CD4-positive, alpha-beta T cell treated with Interferon gamma for 1 hour (primary cell): ENCODE measurements at regions not wholly inside any gene's neighbourhood (a gene's known extent, or its start where the extent isn't known, plus 50 kb on each side); places are given as distances from the start of the nearest gene placed in this dataset.

Experiments
- DNase-seq: peaks from one replicate; pipeline ENCODE4 v3.0.0-alpha.2; 2020

DNA sequence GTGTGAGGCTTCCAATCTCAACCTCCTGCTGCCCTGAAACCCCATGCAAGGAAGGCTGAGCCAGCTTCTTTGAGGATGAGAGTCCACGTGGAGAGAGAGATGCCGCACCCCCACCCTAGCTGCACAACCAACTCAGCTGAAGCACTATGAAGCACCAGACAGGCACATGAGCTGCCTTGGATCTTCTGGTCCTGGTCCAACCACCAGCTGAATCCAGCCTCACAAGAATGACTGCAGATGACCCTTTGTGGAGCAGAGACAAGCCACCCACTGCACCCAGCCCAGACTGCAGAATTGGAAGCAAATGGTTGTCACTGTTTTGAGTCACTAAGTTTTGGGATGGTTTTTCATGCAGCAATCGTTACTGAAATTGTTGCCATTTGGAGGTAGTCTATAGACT is 149.6 kb upstream of the SYT13 start:
- DNase-seq: no peak

DNA sequence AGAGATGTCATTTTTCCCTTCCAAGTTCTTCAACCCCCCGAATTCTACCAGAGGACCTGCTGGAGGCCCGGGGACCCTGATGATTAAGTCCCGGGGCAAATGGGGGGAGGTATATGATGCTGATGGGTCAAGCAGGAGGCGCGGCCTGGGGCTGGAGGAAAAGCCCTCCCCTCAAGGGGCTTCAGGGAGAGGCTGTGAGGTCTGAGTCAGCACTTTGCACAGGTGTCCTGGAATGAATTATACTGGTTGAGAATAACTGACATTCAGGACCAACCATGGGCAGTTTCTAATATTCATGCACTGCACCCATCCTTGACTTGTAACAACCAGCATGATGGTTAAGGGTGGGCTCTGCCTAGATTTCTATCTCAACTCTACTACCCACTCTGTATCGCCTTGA is 146.8 kb upstream of the SYT13 start:
- DNase-seq: no peak

- DNase-seq: no peak
Measured at GRCh38 chr11:45432100-45432499, 146.0 kb upstream of the SYT13 start.

DNA sequence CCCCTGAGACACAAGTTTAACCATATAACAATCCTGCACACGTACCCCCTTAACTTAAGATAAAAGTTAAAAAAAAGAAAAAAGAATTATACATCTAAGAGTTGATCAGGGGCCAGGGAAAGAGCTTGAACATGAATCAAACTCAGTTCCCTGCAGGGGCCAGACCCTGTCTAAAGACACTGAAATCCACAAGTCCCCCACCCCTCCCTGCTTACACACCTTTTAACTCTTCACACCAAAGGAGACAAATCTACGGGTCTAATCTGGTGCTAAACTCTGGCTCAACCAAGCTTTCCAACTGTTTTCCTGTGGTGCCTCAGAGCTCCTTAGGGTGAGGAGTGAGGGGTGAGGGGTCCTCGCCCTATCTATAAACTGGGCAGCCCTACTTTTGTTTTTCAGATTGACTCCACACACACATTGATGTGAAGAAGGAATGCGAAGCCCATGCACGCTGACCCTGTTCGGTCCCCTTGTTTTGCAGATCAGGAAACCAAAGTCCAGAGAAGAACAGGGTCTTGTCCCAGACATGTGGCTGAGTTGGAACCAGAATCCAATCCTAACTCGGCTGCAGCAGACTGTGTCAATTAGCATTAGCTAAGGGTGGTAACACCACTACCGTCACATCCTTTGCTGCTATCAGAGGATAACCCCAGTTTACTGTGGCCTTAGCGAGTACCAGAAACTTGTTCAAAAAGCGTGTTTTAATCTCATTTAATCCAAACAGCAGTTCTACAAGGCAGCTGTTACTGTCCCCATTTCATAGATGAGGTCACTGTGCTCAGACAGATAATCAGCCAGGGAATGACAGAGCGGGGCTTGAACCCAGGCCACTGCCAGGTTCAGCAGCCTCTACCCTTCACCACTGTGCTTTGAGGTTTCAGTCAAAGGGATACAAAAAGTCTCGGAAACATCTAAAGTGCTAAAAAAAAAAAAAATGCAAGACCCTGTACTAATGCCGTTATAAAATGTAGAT is 145.2 kb upstream of the SYT13 start:
- no peak for DNase-seq

DNA sequence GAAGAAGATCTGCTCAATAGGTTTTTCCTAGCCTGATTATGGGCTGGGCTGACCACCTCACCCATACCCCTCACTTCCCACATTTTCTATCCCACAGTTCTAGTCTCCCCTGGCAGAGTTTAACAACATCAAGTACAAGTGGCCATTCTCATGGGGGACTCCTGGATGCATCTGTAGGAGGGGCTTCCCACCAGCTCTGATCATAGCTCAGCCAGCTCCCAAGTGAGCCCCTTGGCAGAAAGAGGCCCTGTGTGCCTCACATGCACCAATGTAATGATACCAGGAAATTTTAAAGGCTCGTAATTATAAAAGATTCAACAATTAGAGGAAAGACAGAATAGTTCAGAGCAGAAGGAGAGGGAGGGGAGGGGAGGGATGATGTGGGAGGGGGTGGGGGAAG is 144.2 kb upstream of the SYT13 start:
- no peak for DNase-seq

DNA sequence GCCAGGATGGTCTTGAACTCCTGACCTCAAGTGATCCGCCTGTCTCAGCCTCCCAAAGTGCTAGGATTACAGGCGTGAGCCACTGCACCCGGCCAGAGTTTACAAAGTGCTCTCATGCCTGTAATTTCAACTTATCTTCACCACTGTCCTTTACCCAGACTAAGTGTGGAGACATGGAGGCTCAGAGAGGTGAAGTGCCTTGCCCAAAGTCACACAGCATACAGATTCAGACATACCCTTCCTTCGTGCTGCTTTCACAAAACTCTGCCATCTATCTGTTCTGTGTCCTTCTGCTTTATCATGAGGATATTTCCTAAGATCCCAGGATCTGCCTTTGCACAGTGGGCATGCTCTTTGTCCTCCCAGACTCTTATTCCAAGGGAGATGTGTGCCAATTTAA is 143.6 kb upstream of the SYT13 start:
- no peak for DNase-seq

- DNase-seq: no peak
Measured at GRCh38 chr11:45428541-45429230, 142.5 kb upstream of the SYT13 start.

DNA sequence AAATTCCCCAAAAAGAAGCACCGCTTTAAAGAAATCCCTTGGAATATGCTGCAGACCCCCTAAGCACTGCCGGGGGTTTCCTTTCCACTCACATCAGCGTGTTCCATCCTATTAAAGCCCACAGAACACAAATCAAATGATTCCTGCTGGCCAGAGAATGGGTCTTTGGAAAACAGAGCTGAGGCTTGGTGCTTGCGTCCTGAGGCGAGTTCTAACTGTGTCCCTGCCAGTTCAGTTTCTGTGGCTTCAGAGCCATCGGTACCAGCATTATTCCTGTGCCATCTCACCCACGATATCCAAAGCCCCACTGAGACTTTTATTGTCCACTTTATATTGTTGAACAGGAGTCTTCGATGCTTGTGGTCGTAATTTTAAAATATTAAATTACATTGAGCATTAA is 142.0 kb upstream of the SYT13 start:
- DNase-seq: no peak

DNA sequence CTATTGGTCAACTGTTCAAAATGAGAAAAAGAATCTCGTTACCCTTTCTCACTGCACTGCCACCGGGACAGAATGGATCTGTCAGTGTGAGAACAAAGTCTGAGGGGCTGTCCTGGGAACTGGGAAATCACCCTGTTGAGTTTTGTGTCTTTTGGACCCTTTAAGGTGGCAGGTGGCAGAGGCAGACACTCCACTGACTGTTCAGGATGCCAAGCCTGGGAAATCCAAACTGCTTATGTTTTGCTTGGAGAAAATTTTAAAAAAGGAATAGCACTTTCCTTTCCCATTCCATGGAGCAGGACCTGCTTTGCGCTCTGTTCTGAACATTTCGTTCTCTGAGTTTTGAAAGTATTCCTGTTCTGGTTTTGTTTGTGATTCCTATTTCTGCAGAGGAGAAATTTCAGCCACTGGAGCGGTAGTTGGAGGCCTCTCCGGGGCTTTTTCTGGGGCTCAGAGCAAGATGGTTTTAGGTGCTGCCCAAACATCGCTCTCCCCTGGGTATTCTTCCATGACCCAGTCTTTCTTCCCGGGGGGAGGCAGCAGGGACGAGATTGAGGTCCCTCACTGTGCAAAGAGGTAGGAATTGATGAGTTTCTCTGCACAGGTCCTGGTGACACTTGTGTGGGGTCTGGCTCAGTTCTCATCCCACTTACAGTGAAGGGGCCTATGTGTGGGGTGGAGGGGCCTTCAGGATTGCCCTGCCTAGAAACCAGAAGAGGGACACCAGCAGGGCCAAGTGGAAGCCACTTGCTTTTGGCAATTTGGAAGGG is 138.5 kb upstream of the SYT13 start:
- DNase-seq: no peak

- DNase-seq: no peak
Measured at GRCh38 chr11:45423475-45424120, 137.5 kb upstream of the SYT13 start.

- DNase-seq: no peak
Measured at GRCh38 chr11:45423036-45423435, 136.9 kb upstream of the SYT13 start.

GRCh38 chr11:45414088-45414487 is 127.9 kb upstream of the SYT13 start:
- DNase-seq: no peak

GRCh38 chr11:45413156-45413858 is 127.2 kb upstream of the SYT13 start:
- no peak for DNase-seq

GRCh38 chr11:45412521-45412920 is 126.4 kb upstream of the SYT13 start:
- DNase-seq: no peak

GRCh38 chr11:45412051-45412471 is 125.9 kb upstream of the SYT13 start:
- no peak for DNase-seq

DNA sequence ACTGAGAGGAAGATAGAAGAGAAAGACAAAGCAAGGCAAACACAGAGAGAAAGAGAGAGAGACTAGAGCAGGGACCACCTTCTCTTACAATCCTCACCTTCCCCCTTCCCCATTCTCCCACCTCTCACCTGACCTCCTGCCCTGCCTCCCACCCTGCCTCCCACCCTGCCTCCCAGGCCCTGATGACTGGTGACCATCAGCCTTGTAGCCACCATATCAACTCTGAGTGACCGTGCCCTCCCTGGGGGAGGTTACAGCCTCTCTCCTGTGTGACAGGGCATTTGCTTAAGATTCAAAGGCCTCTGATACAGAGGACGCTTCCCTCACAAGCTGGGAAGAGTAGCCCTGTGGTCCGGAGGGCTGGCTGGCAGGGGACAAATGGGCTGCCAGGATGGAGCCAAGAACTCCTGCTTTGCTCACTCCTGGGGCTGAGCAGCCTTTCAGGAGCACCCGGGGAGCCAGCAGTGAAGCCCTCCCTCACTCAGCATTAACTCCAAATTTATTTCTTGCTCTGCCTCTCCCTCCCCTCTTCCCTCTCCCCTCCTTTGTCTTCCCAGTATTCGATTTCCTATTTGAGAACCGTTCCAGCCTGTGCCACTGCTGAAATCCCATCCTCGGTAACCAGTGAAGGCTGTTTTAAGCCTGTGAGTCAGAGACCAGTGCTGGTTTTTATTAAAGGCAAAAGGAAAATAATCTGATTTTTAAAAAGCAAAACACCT is 125.2 kb upstream of the SYT13 start:
- DNase-seq: no peak

DNA sequence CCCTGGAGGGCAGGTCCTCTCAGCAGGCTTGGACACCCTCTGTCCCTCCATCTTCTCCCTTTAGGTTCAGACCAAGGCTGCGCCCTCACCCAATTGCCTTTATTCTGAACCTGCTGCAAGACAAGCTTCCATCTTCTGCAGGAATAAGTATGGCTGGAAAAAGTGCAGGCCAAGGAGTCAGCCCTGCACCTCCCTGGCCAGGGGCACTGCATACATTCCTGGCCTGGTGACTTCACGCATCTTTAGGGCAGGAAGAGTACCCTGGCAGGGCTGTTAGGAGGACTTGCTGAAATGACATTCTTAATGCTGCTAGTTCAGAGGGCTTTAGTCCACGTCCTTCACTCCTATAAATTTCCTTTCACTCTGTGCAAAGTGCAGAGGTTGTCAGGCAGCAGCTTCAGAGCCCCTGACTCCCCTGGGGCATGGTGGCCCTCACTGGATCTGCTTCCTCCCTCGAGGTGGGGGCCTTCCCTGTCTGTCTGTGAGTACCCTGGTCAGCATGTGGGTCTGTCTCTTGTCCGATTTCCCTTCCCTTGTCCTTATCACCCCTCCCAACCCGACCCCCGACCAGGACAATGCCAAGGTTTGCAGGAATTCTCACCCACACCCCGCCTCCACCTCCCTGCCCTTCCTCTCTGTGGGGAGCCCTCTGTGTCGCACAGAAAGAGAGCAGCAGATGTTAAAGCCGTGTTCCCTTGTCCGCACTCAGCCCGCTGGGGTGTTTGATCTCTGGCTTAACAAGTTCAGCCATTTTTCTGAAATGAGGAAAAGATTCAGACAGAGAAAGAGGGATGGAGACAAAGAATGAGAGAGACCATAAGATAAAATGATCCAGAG is 124.5 kb upstream of the SYT13 start:
- DNase-seq: no peak

DNA sequence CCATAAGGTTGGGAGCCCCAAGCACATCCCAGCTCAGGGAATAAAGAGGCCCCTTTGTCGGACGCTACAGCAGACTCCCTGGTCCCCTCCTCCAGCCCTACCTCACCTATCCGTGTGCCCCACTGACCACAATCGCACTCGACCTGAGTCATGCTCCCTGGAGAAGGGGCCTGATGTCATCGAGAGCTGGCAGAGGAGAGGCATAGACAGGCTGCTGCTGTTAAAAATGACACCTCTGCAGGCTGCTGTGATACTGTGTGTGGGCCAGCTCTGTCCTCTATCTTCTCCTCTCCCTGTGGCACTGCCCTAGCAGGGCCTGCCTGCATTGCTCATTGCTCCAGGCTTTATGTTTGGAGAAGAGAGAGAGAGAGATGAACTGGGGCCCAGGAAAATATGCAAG is 123.4 kb upstream of the SYT13 start:
- DNase-seq: no peak

GRCh38 chr11:45407226-45407625 is 121.1 kb upstream of the SYT13 start:
- DNase-seq: no peak

- no peak for DNase-seq
Measured at GRCh38 chr11:45405916-45406670, 120.0 kb upstream of the SYT13 start.
